ENCODE measurements at regions not wholly inside any gene's neighbourhood (a gene's known extent, or its start where the extent isn't known, plus 50 kb on each side); places are given as distances from the start of the nearest gene placed in this dataset.

DNA sequence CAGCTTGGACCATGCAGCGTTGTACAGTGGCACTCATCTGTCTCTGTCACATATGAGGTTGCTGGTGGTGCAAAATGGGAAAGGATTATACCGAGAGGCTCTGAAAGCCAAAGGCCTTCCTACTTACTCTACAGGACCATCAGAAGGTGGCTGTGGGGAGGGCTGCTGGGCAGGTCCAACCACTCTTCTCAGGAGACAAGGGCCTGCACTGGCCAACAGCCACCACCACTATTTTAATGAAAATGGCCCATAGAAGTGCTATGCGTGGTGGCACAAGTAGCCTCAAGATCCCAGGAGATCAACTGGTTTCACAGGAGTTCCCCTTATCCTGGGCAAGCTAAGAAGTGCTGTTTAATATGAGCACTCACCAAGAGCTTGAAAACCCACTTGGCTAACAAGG is 52.3 kb downstream of the MRPL57 start:
- no peak overlapping the region for H3K9ac ChIP-seq (ENCODE audit: low read length)
- H3K4me3 ChIP-seq (ENCODE audit: low read length), result no peak overlapping the region
- H3K27me3 ChIP-seq (ENCODE audit: control insufficient read depth, insufficient read depth, low read length), result no peaks in the 10 kb centered on the region
- H3K27ac ChIP-seq (ENCODE audit: low read depth, low read length), result no peak overlapping the region
- no peaks in the 10 kb centered on the region for H3K36me3 ChIP-seq (ENCODE audit: control insufficient read depth, insufficient read depth, low read length)
- no peaks in the 10 kb centered on the region for H3K4me1 ChIP-seq (ENCODE audit: control insufficient read depth, insufficient read depth, low read length)

DNA sequence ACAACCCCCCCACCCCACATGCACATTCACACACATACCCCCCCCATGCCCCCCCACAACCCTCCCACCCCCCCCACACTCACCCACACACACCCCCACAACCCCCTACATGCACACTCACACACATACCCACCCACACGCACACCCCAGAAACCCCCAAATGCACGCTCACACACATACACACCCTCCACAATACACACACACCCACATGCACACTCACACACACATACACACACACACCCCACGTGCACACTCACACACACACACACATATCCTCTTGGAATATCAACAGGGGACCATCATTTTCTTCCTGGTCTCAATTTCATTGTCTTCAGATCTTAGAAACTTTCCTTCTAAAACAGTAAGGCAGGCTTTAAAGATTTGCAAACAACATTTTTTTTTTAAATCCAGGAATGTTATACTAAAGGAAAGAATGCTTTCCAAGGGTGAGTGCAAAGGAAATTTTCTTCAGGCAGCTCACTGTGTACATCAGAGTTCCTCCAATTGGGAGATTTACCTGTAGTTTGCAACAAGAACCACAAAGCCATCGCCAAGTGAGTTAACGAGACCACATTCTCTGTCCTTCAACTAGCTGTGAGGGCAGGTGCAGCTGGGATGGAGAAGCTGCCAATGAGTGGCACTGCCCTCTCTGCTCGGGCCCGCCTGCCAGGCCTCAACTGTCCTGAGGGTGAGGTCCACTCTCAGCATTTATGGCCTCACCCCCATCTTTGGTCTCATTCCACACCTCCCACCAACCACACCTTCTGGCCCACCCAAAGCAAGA is 53.0 kb downstream of the MRPL57 start:
- Histone ChIP-seq H3K27ac (ENCODE audit: low read depth, low read length) (no peak overlapping the region), H3K4me1 (ENCODE audit: control insufficient read depth, insufficient read depth, low read length) (no peaks in the 10 kb centered on the region), H3K36me3 (ENCODE audit: control insufficient read depth, insufficient read depth, low read length) (no peaks in the 10 kb centered on the region), H3K4me3 (ENCODE audit: low read length) (no peak overlapping the region), H3K27me3 (ENCODE audit: control insufficient read depth, insufficient read depth, low read length) (no peaks in the 10 kb centered on the region), H3K9ac (ENCODE audit: low read length) (no peak overlapping the region)

DNA sequence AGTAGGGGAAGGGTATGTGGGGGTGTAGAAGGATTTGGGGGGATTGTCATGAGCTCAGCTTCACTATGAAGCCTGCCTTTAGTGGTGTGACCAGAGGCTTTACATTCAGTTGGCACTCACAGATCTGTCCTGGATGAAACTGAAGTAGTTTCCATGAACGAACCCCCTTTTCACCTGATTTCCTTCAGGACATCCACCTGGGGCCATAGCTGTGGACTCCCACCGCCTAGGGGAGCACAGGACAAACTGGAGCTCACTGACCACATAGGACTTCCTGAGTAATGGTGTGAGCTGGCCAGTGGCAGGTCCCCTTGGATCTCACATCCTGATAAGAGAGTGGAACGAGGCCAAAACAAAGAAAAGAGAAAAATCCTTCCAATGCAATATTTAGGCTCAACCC is 54.1 kb downstream of the MRPL57 start:
- H3K27me3 ChIP-seq (ENCODE audit: control insufficient read depth, insufficient read depth, low read length), result no peaks in the 10 kb centered on the region
- H3K36me3 ChIP-seq (ENCODE audit: control insufficient read depth, insufficient read depth, low read length), result no peaks in the 10 kb centered on the region
- H3K27ac ChIP-seq (ENCODE audit: low read depth, low read length), result no peak overlapping the region
- H3K4me1 ChIP-seq (ENCODE audit: control insufficient read depth, insufficient read depth, low read length), result no peaks in the 10 kb centered on the region
- no peak overlapping the region for H3K9ac ChIP-seq (ENCODE audit: low read length)
- no peak overlapping the region for H3K4me3 ChIP-seq (ENCODE audit: low read length)

DNA sequence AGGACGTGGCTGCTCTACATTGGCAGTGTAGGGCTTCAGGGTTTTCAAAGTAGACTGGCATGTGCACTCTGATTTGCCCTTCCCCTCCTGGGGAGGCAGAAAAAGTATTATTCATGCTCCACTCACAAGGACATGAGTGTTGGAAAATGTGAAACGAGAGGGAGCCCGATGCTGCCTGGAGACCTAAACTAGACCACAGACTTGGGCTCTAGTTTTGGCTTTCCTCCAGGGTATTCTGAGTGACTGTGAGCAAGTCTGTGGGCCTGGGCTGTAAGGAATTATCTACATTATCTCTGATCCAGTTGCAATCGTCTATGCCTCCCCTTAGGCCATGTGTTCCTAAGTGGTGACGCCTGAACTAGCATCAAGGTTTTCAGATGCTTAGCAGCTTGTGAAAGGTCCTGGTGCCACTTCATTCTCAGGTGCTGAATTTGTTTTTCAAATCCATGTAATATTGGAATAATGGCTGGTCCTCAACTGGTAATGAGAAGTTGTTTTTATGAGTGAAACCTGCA is 55.0 kb downstream of the MRPL57 start:
- no peaks in the 10 kb centered on the region for H3K36me3 ChIP-seq (ENCODE audit: control insufficient read depth, insufficient read depth, low read length)
- no peaks in the 10 kb centered on the region for H3K4me1 ChIP-seq (ENCODE audit: control insufficient read depth, insufficient read depth, low read length)
- no peak overlapping the region for H3K4me3 ChIP-seq (ENCODE audit: low read length)
- H3K9ac ChIP-seq (ENCODE audit: low read length), result no peak overlapping the region
- no peak overlapping the region for H3K27ac ChIP-seq (ENCODE audit: low read depth, low read length)
- no peaks in the 10 kb centered on the region for H3K27me3 ChIP-seq (ENCODE audit: control insufficient read depth, insufficient read depth, low read length)

DNA sequence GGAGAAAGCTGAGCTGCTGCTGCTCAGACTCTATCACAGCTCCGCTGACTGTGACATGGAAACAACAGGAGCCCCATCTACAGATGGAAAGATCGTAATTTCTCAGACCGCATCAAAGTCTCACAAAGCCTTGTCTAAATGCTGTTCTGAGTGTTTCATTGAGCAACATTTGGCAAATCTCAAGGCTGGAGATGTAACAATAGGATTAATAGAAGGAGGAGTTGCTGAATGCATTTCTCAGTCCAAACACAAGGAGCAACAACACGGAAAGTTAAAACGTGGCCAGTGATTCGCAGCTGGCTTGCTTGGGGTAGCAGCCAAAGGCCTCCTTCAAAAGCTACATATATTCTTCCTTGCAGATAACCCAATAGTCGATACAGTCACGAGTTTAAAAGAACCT is 55.7 kb downstream of the MRPL57 start:
- Histone ChIP-seq H3K36me3 (ENCODE audit: control insufficient read depth, insufficient read depth, low read length) (no peaks in the 10 kb centered on the region), H3K9ac (ENCODE audit: low read length) (no peak overlapping the region), H3K4me3 (ENCODE audit: low read length) (peak overlapping the region; percentile 41), H3K27me3 (ENCODE audit: control insufficient read depth, insufficient read depth, low read length) (no peaks in the 10 kb centered on the region), H3K27ac (ENCODE audit: low read depth, low read length) (no peak overlapping the region), H3K4me1 (ENCODE audit: control insufficient read depth, insufficient read depth, low read length) (no peaks in the 10 kb centered on the region)

DNA sequence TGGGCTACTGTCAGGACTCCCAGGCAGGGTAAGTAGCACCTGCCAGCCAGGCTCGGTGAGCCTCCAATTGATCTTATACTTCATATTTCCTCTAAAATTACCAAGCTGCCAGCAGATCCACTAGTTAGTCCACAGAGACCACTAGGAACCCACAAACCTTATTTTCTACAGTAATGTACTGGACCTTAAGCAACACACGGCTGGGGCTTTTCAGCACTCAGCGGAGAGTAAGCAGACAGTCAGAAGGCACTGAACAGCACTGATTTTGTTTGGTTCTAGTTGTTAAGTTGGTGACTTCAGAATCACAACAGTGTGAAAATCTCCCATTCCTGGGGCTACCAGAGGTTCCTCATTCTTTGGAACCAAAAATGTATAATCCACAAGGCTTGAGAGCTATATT is 56.1 kb downstream of the MRPL57 start:
- Histone ChIP-seq H3K27ac (ENCODE audit: low read depth, low read length) (peak overlapping the region; percentile 24), H3K27me3 (ENCODE audit: control insufficient read depth, insufficient read depth, low read length) (no peaks in the 10 kb centered on the region), H3K4me1 (ENCODE audit: control insufficient read depth, insufficient read depth, low read length) (no peaks in the 10 kb centered on the region), H3K4me3 (ENCODE audit: low read length) (peak overlapping the region; percentile 41), H3K9ac (ENCODE audit: low read length) (no peak overlapping the region), H3K36me3 (ENCODE audit: control insufficient read depth, insufficient read depth, low read length) (no peaks in the 10 kb centered on the region)

DNA sequence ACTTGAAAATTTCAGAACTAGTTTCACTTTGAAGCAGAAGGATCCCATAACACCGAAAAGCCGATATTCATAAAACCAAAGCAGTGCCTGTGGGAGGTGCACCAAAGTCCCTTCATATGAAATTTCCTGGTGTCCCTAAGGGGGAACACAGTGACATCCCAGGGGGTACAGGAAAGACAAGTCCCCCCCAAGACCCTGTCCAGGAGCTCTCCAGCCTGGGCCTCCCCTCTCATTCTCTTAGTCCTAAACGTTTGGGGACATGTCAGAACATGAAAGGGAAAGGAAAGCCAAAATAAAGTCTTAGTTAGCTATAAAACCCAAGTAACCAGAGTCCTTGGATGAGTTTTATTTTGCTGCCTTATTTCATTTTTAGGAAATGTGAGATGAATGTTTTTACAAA is 56.6 kb downstream of the MRPL57 start:
- H3K9ac ChIP-seq (ENCODE audit: low read length), result no peak overlapping the region
- H3K36me3 ChIP-seq (ENCODE audit: control insufficient read depth, insufficient read depth, low read length), result no peaks in the 10 kb centered on the region
- no peaks in the 10 kb centered on the region for H3K27me3 ChIP-seq (ENCODE audit: control insufficient read depth, insufficient read depth, low read length)
- H3K4me3 ChIP-seq (ENCODE audit: low read length), result no peak overlapping the region
- peak overlapping the region; percentile 24 for H3K27ac ChIP-seq (ENCODE audit: low read depth, low read length)
- H3K4me1 ChIP-seq (ENCODE audit: control insufficient read depth, insufficient read depth, low read length), result no peaks in the 10 kb centered on the region

DNA sequence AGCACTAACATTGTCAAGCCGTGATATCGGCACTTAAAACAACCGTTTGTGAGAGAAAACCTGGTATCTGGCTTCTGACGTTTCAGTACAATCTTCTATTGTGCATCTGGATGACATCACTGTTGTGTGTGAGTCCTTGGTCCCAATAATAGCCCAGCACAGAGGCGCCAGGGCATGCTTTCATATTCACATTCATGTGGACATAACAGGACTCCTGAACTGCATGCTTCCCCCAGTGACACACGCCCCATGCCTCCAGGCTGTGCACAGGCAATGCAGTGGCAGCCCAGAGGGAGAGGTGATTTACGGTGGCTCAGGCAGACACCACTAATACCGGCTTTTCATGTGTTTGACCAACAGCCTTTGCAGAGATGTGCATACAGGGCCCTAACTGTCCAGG is 58.1 kb downstream of the MRPL57 start:
- no peak overlapping the region for H3K27ac ChIP-seq (ENCODE audit: low read depth, low read length)
- H3K9ac ChIP-seq (ENCODE audit: low read length), result no peak overlapping the region
- H3K27me3 ChIP-seq (ENCODE audit: control insufficient read depth, insufficient read depth, low read length), result no peaks in the 10 kb centered on the region
- no peaks in the 10 kb centered on the region for H3K36me3 ChIP-seq (ENCODE audit: control insufficient read depth, insufficient read depth, low read length)
- H3K4me3 ChIP-seq (ENCODE audit: low read length), result peak overlapping the region; percentile 1
- H3K4me1 ChIP-seq (ENCODE audit: control insufficient read depth, insufficient read depth, low read length), result no peaks in the 10 kb centered on the region

DNA sequence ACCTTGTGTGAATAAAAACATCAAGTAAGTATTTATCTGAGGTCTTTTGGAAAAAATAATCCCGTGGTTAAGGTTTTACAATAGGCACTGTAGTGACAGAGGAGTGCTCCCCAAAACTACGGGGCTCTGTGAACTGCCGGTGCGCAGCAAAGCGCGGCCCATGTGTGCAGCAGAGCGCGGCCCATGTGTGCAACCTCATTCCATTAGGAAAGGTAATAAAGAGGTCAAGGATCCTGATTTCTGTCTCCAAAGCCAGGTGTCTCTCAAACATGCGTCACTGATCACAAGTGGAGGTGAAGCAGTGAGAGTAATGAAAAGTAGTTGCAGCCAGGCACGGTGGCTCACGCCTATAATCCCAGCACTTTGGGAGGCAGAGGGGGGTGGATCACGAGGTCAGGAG is 58.7 kb downstream of the MRPL57 start:
- no peak overlapping the region for H3K9ac ChIP-seq (ENCODE audit: low read length)
- H3K27me3 ChIP-seq (ENCODE audit: control insufficient read depth, insufficient read depth, low read length), result no peaks in the 10 kb centered on the region
- no peaks in the 10 kb centered on the region for H3K4me1 ChIP-seq (ENCODE audit: control insufficient read depth, insufficient read depth, low read length)
- H3K36me3 ChIP-seq (ENCODE audit: control insufficient read depth, insufficient read depth, low read length), result no peaks in the 10 kb centered on the region
- no peak overlapping the region for H3K4me3 ChIP-seq (ENCODE audit: low read length)
- H3K27ac ChIP-seq (ENCODE audit: low read depth, low read length), result no peak overlapping the region

DNA sequence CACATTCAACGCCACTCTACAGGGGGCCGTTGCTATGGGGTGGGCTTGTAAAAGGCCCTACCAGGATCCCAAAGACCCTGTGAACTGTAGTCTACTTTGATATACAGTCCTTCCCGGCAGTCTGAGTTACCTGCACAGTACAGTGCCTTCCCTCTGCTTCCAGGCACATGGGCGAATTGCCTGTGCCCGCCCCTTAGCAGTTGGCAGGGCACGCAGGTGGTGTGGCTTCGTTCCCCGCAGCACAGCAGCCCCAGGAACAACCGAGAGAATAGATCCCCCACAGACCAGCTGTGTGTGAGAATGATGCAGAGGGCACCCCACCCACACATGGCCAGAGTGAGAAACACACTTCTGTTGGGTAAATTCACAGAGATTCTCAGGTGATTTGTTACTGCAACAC is 60.6 kb downstream of the MRPL57 start:
- Histone ChIP-seq H3K4me1 (ENCODE audit: control insufficient read depth, insufficient read depth, low read length) (no peaks in the 10 kb centered on the region), H3K4me3 (ENCODE audit: low read length) (no peak overlapping the region), H3K27me3 (ENCODE audit: control insufficient read depth, insufficient read depth, low read length) (no peaks in the 10 kb centered on the region), H3K27ac (ENCODE audit: low read depth, low read length) (no peak overlapping the region), H3K36me3 (ENCODE audit: control insufficient read depth, insufficient read depth, low read length) (no peaks in the 10 kb centered on the region), H3K9ac (ENCODE audit: low read length) (no peak overlapping the region)

DNA sequence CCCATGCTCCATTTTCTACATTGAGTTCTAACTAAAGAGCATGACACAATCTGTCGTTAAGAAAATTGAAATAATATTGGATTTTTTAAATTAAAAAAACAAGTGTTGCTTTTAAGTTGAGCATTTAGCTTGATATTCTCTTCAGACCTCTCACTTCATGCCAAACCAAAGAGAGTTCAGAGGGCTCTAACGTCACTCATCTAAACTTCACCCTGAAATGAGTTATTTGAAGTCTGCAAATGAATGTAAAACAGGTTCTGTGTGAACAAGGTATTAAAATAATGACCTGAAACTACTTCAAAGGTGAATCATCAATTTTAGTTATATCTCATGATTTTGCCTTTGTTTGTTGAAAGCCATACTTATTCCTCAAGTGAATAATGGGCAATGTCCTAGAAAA is 61.8 kb downstream of the MRPL57 start:
- H3K9ac ChIP-seq (ENCODE audit: low read length), result no peak overlapping the region
- H3K4me3 ChIP-seq (ENCODE audit: low read length), result no peak overlapping the region
- H3K27me3 ChIP-seq (ENCODE audit: control insufficient read depth, insufficient read depth, low read length), result no peaks in the 10 kb centered on the region
- H3K4me1 ChIP-seq (ENCODE audit: control insufficient read depth, insufficient read depth, low read length), result no peaks in the 10 kb centered on the region
- no peaks in the 10 kb centered on the region for H3K36me3 ChIP-seq (ENCODE audit: control insufficient read depth, insufficient read depth, low read length)
- no peak overlapping the region for H3K27ac ChIP-seq (ENCODE audit: low read depth, low read length)

DNA sequence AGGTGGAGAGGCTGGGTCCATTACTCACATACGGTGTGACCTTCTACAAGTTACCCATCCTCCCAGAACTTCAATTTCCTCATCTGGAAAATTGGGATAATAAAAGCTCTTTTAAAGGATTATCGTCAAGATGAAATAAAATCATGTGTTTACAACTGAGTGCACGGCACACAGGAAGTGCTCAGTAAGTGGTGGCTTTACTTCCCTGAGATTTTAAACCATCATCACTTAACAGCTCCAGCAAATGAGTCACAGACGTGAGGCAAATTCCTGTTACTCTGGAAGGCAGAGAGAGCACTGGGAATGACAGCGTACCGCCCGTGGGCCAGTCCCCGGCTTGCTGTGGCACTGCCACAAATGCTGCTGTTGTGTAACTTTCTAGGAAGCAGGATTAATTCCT is 64.1 kb downstream of the MRPL57 start:
- H3K27ac ChIP-seq (ENCODE audit: low read depth, low read length), result no peak overlapping the region
- no peaks in the 10 kb centered on the region for H3K4me1 ChIP-seq (ENCODE audit: control insufficient read depth, insufficient read depth, low read length)
- no peak overlapping the region for H3K4me3 ChIP-seq (ENCODE audit: low read length)
- H3K27me3 ChIP-seq (ENCODE audit: control insufficient read depth, insufficient read depth, low read length), result no peaks in the 10 kb centered on the region
- H3K9ac ChIP-seq (ENCODE audit: low read length), result no peak overlapping the region
- no peaks in the 10 kb centered on the region for H3K36me3 ChIP-seq (ENCODE audit: control insufficient read depth, insufficient read depth, low read length)

DNA sequence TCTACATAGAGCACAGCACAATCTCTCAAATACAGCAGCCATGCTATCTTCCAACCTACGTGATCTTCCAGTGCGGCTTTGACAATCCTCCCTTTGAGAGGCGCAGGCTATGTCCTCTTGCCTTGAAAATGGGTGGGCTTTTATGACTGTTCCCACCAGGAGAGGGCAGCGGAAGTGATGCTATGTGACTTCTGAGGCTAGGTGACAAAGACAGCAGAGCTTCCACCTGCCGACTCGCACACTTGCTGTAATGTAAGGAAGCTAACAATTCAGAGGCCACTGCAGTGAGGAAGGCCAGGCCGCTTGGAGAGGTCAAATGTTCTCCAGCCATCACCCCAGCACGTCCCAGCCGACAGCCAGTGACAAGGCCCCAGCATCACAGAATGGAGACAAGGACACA is 65.8 kb downstream of the MRPL57 start:
- no peaks in the 10 kb centered on the region for H3K27me3 ChIP-seq (ENCODE audit: control insufficient read depth, insufficient read depth, low read length)
- no peaks in the 10 kb centered on the region for H3K36me3 ChIP-seq (ENCODE audit: control insufficient read depth, insufficient read depth, low read length)
- no peaks in the 10 kb centered on the region for H3K4me1 ChIP-seq (ENCODE audit: control insufficient read depth, insufficient read depth, low read length)
- no peak overlapping the region for H3K27ac ChIP-seq (ENCODE audit: low read depth, low read length)
- H3K4me3 ChIP-seq (ENCODE audit: low read length), result no peak overlapping the region
- no peak overlapping the region for H3K9ac ChIP-seq (ENCODE audit: low read length)

Data from rectal smooth muscle tissue (tissue), 1 donor.